ENCODE measurements at regions not wholly inside any gene's neighbourhood (a gene's known extent, or its start where the extent isn't known, plus 50 kb on each side); places are given as distances from the start of the nearest gene placed in this dataset.
"Not testable (repeated sequence)": the region's sequence is repeated elsewhere in the genome, so short reads cannot be mapped to it uniquely, and the experiment has no call there.

GRCh38 chr2:194610297-194610696 is 1046.7 kb upstream of the SLC39A10 start:
- no peak for DNase-seq

GRCh38 chr2:194603429-194603828 is 1053.6 kb upstream of the SLC39A10 start:
- no peak for DNase-seq

- DNase-seq, result no peak
Measured at GRCh38 chr2:194602750-194603149, 1054.3 kb upstream of the SLC39A10 start.

- DNase-seq, result no peak
Measured at GRCh38 chr2:194591192-194591591, 1065.8 kb upstream of the SLC39A10 start.

GRCh38 chr2:194587739-194588270 is 1069.2 kb upstream of the SLC39A10 start:
- no peak for DNase-seq

GRCh38 chr2:194567661-194568017 is 1089.4 kb upstream of the SLC39A10 start:
- DNase-seq, result no peak

GRCh38 chr2:194566907-194567660 is 1089.9 kb upstream of the SLC39A10 start:
- DNase-seq, result no peak

GRCh38 chr2:194564422-194564821 is 1092.6 kb upstream of the SLC39A10 start:
- no peak for DNase-seq

- no peak for DNase-seq
Measured at GRCh38 chr2:194562329-194562728, 1094.7 kb upstream of the SLC39A10 start.

- no peak for DNase-seq
Measured at GRCh38 chr2:194559964-194560363, 1097.1 kb upstream of the SLC39A10 start.

GRCh38 chr2:194559523-194559922 is 1097.5 kb upstream of the SLC39A10 start:
- DNase-seq, result no peak

- DNase-seq, result no peak
Measured at GRCh38 chr2:194557993-194558392, 1099.0 kb upstream of the SLC39A10 start.

GRCh38 chr2:194556629-194557028 is 1100.4 kb upstream of the SLC39A10 start:
- DNase-seq, result no peak

GRCh38 chr2:194553980-194554379 is 1103.0 kb upstream of the SLC39A10 start:
- DNase-seq, result no peak

GRCh38 chr2:194550702-194551101 is 1106.3 kb upstream of the SLC39A10 start:
- DNase-seq, result no peak

GRCh38 chr2:194549387-194549786 is 1107.6 kb upstream of the SLC39A10 start:
- no peak for DNase-seq

GRCh38 chr2:194545978-194546377 is 1111.0 kb upstream of the SLC39A10 start:
- no peak for DNase-seq

- DNase-seq, result no peak
Measured at GRCh38 chr2:194539425-194539824, 1117.6 kb upstream of the SLC39A10 start.

- no peak for DNase-seq
Measured at GRCh38 chr2:194526121-194526520, 1130.9 kb upstream of the SLC39A10 start.

- DNase-seq, result no peak
Measured at GRCh38 chr2:194514281-194514680, 1142.7 kb upstream of the SLC39A10 start.

- DNase-seq, result not testable (repeated sequence)
Measured at GRCh38 chr2:194511070-194511469, 1146.0 kb upstream of the SLC39A10 start.

GRCh38 chr2:194504876-194505275 is 1152.2 kb upstream of the SLC39A10 start:
- not testable (repeated sequence) for DNase-seq

GRCh38 chr2:194495046-194495445 is 1162.0 kb upstream of the SLC39A10 start:
- no peak for DNase-seq

- DNase-seq, result no peak
Measured at GRCh38 chr2:194494401-194494800, 1162.6 kb upstream of the SLC39A10 start.

Measured in CD4-positive, alpha-beta T cell treated with Interleukin-6 for 4 hours (primary cell).